Urothelium cell line (cell line): ENCODE measurements at regions not wholly inside any gene's neighbourhood (a gene's known extent, or its start where the extent isn't known, plus 50 kb on each side); places are given as distances from the start of the nearest gene placed in this dataset.
"Not testable (repeated sequence)": the region's sequence is repeated elsewhere in the genome, so short reads cannot be mapped to it uniquely, and the experiment has no call there.

ENCODE experiments used
- DNase-seq: peaks from one replicate; pipeline ENCODE4 v3.0.0; 2011; ENCODE audit warnings: low spot score, mixed read lengths
- FAIRE-seq: peaks from 2 replicates; lab custom pipeline; 2011; peaks lifted over from hg19 to GRCh38; lab: Jason Lieb, UNC

DNA sequence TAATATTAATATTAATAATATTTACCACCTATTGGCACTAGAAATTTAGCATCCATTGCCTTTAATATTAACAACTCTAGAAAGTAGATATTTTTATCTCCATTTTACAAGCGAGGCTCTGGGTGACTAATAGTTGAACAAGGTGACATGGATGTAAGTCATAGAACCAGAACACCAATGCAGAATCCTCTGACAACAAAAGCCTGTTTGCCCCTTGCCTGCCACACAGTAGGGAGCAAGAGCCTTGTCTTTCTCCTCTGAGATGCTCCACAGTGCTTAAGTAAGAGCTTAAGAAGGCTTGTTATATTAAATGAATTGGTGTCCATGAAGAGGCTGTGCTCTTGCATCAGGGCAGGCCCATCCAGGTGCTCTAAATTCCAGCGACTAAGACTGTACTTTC, 51.2 kb upstream of the LBX1 start:
- DNase-seq (no peak), FAIRE-seq (no peak)

GRCh38 chr10:101280921-101281320, 51.7 kb upstream of the LBX1 start:
- DNase-seq, FAIRE-seq: not testable (repeated sequence)

DNA sequence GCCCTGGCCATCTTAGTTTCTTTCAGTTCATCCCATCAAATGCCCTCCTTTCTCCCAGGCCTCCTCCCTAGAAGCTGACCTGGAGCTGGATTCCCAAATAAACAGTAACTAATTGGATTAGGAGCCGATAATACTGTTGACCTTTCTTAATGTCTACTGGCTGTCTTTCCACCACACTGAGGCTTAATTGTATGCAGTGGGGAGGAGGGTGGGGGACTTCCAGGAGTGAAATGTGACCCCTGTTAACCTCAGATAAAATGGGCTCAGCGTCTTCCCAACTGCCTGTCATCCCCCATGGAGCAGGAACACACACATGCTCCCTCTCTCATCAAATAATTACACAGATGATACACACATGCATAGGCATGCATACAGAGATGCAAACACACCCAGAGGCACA, 53.7 kb upstream of the LBX1 start:
- FAIRE-seq (peak; percentile 17), DNase-seq (no peak)

GRCh38 chr10:101283762-101284100, 54.5 kb upstream of the LBX1 start:
- DNase-seq (no peak), FAIRE-seq (peak; percentile 32)

- FAIRE-seq = peak; percentile 46
- no peak for DNase-seq
Measured at GRCh38 chr10:101284101-101284743, 55.0 kb upstream of the LBX1 start.

- DNase-seq = no peak
- no peak for FAIRE-seq
Measured at GRCh38 chr10:101284744-101285463, 55.6 kb upstream of the LBX1 start.

DNA sequence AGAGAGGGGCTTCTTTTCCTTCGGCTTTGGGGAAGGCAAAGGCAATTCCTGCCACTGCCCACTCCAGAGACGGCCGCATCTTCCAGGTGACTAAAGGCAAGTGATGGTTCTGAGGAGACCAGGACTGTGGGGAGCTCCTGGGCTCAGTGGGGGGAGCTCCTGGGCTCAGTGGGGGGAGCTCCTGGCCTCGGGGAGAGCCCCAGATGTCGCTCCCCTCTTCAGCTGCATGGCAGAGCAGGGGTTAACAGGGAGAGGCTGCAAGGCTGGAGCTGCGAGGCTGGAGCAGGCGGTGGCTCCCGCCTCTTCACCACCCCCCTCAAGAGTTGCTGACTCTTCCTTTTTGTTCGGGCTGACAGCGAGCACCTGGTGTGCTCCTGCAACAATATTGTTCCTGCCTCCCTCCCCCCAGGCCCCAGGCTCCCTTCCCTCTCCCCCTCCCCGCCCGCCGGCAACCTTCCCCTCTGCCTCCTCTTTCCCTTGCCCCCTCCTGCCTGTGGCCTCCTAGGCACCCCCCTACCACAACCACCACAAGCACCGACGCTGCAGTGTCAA, 56.3 kb upstream of the LBX1 start:
- peak; percentile 54 for DNase-seq
- FAIRE-seq = no peak

GRCh38 chr10:101286248-101287046, 57.2 kb upstream of the LBX1 start:
- DNase-seq (no peak), FAIRE-seq (no peak)

DNA sequence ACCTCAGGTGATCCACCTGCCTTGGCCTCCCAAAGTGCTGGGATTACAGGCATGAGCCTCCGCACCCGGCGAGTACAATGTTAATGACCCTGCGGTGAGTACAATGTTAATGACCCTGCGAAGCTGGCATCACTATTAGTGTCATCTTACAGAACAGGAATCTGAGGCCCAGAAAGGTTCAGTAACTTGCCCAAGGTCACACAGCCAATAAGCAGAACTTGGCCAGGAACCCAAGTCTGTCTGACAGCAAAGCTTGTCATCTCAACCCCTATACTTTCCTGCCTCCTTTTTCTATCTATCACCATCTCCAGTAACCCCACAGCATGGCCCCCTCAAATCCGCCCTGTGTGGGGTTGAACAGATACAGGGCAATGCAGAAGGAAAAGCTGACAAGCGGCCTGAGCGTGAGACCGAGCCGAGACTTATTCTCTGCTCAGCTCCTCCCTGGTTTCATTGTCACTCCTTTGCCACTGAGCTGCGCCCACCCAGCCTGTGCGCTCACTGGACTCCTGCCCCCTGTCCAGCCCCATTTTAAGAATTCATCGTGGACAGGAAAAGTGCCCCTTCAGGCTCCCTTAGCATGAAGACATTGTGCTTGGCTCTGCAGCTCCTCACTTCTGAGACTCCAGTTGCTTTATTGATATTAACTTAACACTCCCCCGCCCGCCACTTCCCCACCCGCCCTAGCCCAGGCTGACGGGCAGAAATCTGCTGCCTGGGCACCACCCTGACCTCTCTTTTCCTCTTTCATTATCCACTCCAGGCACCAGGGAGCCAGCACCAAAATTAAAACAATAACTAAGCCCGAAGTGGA, 58.1 kb upstream of the LBX1 start:
- no peak for FAIRE-seq

GRCh38 chr10:101287997-101288635, 58.9 kb upstream of the LBX1 start:
- FAIRE-seq (no peak), DNase-seq (no peak)

More for the DNA sequence above, 58.1 kb upstream of the LBX1 start:
- no peak for DNase-seq

DNA sequence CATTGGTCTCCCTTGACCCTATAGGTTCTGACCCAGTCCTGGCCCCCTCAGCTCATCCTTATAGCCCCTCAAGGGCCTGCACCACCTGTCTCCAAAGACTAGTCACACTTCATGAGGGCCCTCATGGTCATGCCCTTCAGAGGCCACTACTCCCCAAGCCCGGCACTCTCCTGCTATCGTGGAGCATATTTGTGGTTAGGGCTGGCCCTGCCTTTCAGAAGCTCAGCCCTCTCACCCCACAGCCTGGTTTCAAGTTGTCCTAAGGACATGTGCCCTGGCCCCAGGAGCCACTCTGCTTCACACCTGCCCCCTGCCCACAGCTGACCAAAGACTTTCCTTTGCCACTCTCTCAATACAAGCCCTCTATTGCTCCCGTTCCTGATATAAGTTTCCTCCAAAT, 60.3 kb upstream of the LBX1 start:
- DNase-seq = peak; percentile 39
- no peak for FAIRE-seq

GRCh38 chr10:101290431-101290830, 61.2 kb upstream of the LBX1 start:
- FAIRE-seq = no peak
- DNase-seq = no peak

- FAIRE-seq = no peak
Measured at GRCh38 chr10:101290881-101291280, 61.6 kb upstream of the LBX1 start.

GRCh38 chr10:101291331-101292193, 62.3 kb upstream of the LBX1 start:
- peak; percentile 17 for FAIRE-seq
- peak; percentile 89 for DNase-seq

More at GRCh38 chr10:101290881-101291280, 61.6 kb upstream of the LBX1 start:
- no peak for DNase-seq

DNA sequence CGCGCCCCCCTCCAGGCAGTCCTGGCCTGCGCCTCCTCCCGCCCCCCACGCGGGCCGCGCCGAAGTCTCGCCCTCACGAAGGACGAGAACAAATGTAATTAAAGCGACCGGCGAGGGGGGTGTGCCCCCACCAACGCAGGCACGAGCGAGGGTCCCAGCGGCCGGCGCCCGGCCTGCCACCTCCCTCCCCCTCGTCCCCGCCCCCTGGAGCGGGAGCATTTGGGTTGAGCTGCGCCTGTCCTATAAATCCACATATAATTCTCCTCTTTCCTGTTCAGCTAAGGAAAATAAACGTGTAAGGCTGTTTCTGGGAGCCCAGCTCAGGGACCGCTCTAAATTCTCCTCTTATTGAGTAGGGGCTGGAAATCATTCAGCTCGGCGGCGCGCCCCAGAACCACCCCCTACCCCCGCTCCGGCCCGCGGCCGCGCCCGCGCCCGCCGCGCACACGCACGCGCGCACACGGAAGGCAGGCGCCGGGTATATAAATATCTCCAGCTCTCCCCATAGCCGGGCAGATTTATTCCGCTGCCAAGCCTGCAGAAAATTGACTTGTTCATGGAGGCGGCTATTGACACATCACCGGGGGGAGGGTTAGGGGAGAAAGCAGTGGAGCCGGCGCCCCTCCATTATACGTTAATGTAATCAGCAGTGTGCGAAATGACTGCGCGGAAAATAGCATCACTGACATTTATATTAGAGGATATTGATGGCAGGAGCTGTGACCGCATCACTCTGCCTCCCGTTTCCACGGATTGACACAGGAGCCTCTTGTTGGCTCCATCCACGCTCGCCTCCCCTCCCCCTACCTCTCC, 61.6 kb upstream of the BTRC start:
- FAIRE-seq = no peak
- DNase-seq = peak; percentile 74

- DNase-seq = no peak
- FAIRE-seq = no peak
Measured at GRCh38 chr10:101293007-101293723, 60.8 kb upstream of the BTRC start.

DNA sequence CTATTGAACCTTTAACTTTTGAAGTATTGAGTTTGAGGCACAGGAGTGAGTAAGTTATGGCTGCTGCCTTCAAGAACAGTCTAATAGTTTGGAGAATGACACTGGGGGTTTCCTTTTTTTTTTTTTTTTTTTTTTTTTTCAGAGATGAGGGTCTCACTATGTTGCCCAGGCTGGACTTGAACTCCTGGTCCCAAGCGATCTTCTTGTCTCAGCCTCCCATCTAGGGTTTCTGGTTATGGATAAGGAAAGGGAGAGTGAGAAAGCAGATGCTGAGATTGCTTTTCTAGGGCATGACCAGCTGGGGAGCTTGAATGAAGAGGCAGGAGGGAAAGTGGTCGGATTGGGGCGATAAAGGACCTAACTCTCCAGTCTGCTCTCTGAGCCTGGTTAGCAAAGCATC, 59.9 kb upstream of the BTRC start:
- no peak for FAIRE-seq
- no peak for DNase-seq

DNA sequence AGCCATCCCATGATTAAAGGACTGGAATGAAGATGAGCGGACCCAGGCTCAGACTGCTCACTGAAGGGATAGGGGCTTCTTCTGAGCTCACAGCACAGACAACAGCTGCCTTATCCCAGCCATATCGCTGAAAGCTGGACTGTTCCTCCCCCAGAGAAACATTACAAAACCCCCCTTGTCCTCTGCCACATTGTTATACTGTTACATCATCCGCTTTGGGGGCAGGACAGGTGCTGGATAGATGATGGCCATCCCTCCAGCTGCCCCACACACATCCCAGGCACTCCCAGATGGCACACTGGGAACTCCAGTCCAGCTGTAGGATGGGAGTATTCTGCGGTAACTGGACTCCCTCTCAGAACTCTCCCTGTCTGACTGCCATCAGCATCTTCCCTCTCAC, 58.7 kb upstream of the BTRC start:
- DNase-seq (no peak), FAIRE-seq (peak; percentile 67)
